HEK293 (cell line): ENCODE measurements at regions not wholly inside any gene's neighbourhood (a gene's known extent, or its start where the extent isn't known, plus 50 kb on each side); places are given as distances from the start of the nearest gene placed in this dataset.

Source experiments
- CTCF ChIA-PET: fragments of 350-600 bp; formaldehyde crosslinking; extraction: SDS; loops from one replicate; lab custom pipeline; 2021; ENCODE audit warnings: antibody characterized with exemption; lab: Yijun Ruan, JAX
- POLR2A ChIA-PET: fragments of 300-600 bp; formaldehyde crosslinking; extraction: SDS; loops from one replicate; lab custom pipeline; 2020; ENCODE audit warnings: antibody characterized with exemption, inconsistent platforms; lab: Yijun Ruan, JAX
- H3K27ac ChIP-seq: fragments of 200-500 bp; sonication (Bioruptor generic); 2 replicates; pipeline ENCODE4 v1.5.1; 2014; ENCODE audit warnings: low read depth, low read length, control low read depth, inconsistent platforms; ENCODE audit errors: extremely low read depth
- H3K36me3 ChIP-seq, 2 experiments: fragments of 200-500 bp in 1 of 2; sonication (Bioruptor generic) in 1 of 2; 1 replicate in 1 of 2; 2 replicates in 1 of 2; pipeline ENCODE4 v1.5.1; 2014 to 2017; ENCODE audit warnings: inconsistent platforms in 2 of 2, low read length in 2 of 2; ENCODE audit not compliant: control insufficient read depth in 2 of 2, insufficient read depth in 1 of 2
- H3K4me1 ChIP-seq: fragments of 200-500 bp; sonication (Bioruptor generic); 2 replicates; pipeline ENCODE4 v1.5.1; 2014; ENCODE audit warnings: mild to moderate bottlenecking, low read length, inconsistent platforms; ENCODE audit not compliant: control insufficient read depth, insufficient read depth
- H3K4me3 ChIP-seq: 2 replicates; pipeline ENCODE4 v1.5.1; 2011; ENCODE audit warnings: low read depth, mild to moderate bottlenecking, control low read depth, low read length, moderate library complexity
- H3K9me3 ChIP-seq: fragments of 200-500 bp; sonication (Bioruptor generic); 2 replicates; pipeline ENCODE4 v1.5.1; 2014; ENCODE audit warnings: low read depth, low read length, inconsistent platforms; ENCODE audit not compliant: control insufficient read depth, insufficient read depth
- GLI4 ChIP-seq: fragments of 450-650 bp; formaldehyde crosslinking; IDR thresholded peaks from 2 replicates; pipeline ENCODE4 v1.5.1; 2016; ENCODE audit warnings: missing biosample characterization, missing genetic modification characterization
- HIC1 ChIP-seq: fragments of 450-650 bp; formaldehyde crosslinking; IDR thresholded peaks from 2 replicates; pipeline ENCODE4 v1.5.1; 2016; ENCODE audit warnings: missing biosample characterization, missing genetic modification characterization
- MZF1 ChIP-seq: fragments of 450-650 bp; formaldehyde crosslinking; IDR thresholded peaks from 2 replicates; pipeline ENCODE4 v1.5.1; 2017; ENCODE audit warnings: missing biosample characterization, missing genetic modification characterization, borderline replicate concordance
- SP3 ChIP-seq: fragments of 450-650 bp; formaldehyde crosslinking; IDR thresholded peaks from 2 replicates; pipeline ENCODE4 v1.5.1; 2016; ENCODE audit warnings: missing biosample characterization, missing genetic modification characterization
- TCF7L2 ChIP-seq: IDR thresholded peaks from 2 replicates; pipeline ENCODE4 v1.6.1; 2011; ENCODE audit warnings: low read depth, mild to moderate bottlenecking, inconsistent platforms, low read length, moderate library complexity, borderline replicate concordance
- ZNF10 ChIP-seq: fragments of 450-650 bp; formaldehyde crosslinking; IDR thresholded peaks from 2 replicates; pipeline ENCODE4 v1.5.1; 2017; ENCODE audit warnings: missing biosample characterization, missing genetic modification characterization
- ZNF132 ChIP-seq: fragments of 450-650 bp; formaldehyde crosslinking; IDR thresholded peaks from 2 replicates; pipeline ENCODE4 v1.5.1; 2017; ENCODE audit warnings: missing biosample characterization, missing genetic modification characterization, borderline replicate concordance
- ZNF133 ChIP-seq: fragments of 450-650 bp; formaldehyde crosslinking; IDR thresholded peaks from 2 replicates; pipeline ENCODE4 v1.5.1; 2016; ENCODE audit warnings: missing biosample characterization, missing genetic modification characterization
- ZNF280C ChIP-seq: fragments of 450-650 bp; formaldehyde crosslinking; IDR thresholded peaks from 2 replicates; pipeline ENCODE4 v1.5.1; 2016; ENCODE audit warnings: missing biosample characterization, missing genetic modification characterization
- ZNF335 ChIP-seq: fragments of 450-650 bp; formaldehyde crosslinking; conservative IDR thresholded peaks from 2 replicates; pipeline ENCODE4 v1.5.1; 2016; ENCODE audit warnings: missing biosample characterization, missing genetic modification characterization
- ZNF416 ChIP-seq: fragments of 450-650 bp; formaldehyde crosslinking; IDR thresholded peaks from 2 replicates; pipeline ENCODE4 v1.5.1; 2016; ENCODE audit warnings: missing biosample characterization, missing genetic modification characterization
- ZNF529 ChIP-seq: fragments of 450-650 bp; formaldehyde crosslinking; IDR thresholded peaks from 2 replicates; pipeline ENCODE4 v1.5.1; 2017; ENCODE audit warnings: missing genetic modification characterization, missing biosample characterization; ENCODE audit not compliant: insufficient replicate concordance
- ZNF580 ChIP-seq: fragments of 450-650 bp; formaldehyde crosslinking; IDR thresholded peaks from 2 replicates; pipeline ENCODE4 v1.5.1; 2016; ENCODE audit warnings: missing biosample characterization, missing genetic modification characterization
- ZNF585B ChIP-seq: fragments of 450-650 bp; formaldehyde crosslinking; IDR thresholded peaks from 2 replicates; pipeline ENCODE4 v1.5.1; 2016; ENCODE audit warnings: missing biosample characterization, missing genetic modification characterization
- ZNF610 ChIP-seq: fragments of 450-650 bp; formaldehyde crosslinking; IDR thresholded peaks from 2 replicates; pipeline ENCODE4 v1.5.1; 2016; ENCODE audit warnings: missing biosample characterization, missing genetic modification characterization, borderline replicate concordance
- ZNF621 ChIP-seq: fragments of 450-650 bp; formaldehyde crosslinking; IDR thresholded peaks from 2 replicates; pipeline ENCODE4 v1.5.1; 2017; ENCODE audit warnings: missing biosample characterization, missing genetic modification characterization
- ZNF776 ChIP-seq: fragments of 450-650 bp; formaldehyde crosslinking; IDR thresholded peaks from 2 replicates; pipeline ENCODE4 v1.5.0; 2017; ENCODE audit warnings: missing biosample characterization, missing genetic modification characterization, borderline replicate concordance
- ZNF843 ChIP-seq: fragments of 450-650 bp; formaldehyde crosslinking; IDR thresholded peaks from 2 replicates; pipeline ENCODE4 v1.5.1; 2016; ENCODE audit warnings: missing biosample characterization, missing genetic modification characterization
- ZSCAN23 ChIP-seq: fragments of 450-650 bp; formaldehyde crosslinking; IDR thresholded peaks from 2 replicates; pipeline ENCODE4 v1.5.1; 2016; ENCODE audit warnings: missing biosample characterization, missing genetic modification characterization
- ZSCAN5A ChIP-seq: fragments of 450-650 bp; formaldehyde crosslinking; IDR thresholded peaks from 2 replicates; pipeline ENCODE4 v1.5.1; 2016; ENCODE audit warnings: missing biosample characterization, missing genetic modification characterization
- TF ChIP-seq, protein P1 (sequence below): fragments of 450-650 bp; formaldehyde crosslinking; IDR thresholded peaks from 2 replicates; pipeline ENCODE4 v1.5.1; 2016; ENCODE audit warnings: missing biosample characterization, missing genetic modification characterization, low read depth
- TF ChIP-seq, protein P2 (sequence below): fragments of 450-650 bp; formaldehyde crosslinking; IDR thresholded peaks from 2 replicates; pipeline ENCODE4 v1.5.1; 2016; ENCODE audit warnings: missing biosample characterization, missing genetic modification characterization
- TF ChIP-seq, protein P3 (sequence below): fragments of 450-650 bp; formaldehyde crosslinking; IDR thresholded peaks from 2 replicates; pipeline ENCODE4 v1.5.1; 2017; ENCODE audit warnings: missing biosample characterization, missing genetic modification characterization

- TF ChIP-seq, protein P1, sequence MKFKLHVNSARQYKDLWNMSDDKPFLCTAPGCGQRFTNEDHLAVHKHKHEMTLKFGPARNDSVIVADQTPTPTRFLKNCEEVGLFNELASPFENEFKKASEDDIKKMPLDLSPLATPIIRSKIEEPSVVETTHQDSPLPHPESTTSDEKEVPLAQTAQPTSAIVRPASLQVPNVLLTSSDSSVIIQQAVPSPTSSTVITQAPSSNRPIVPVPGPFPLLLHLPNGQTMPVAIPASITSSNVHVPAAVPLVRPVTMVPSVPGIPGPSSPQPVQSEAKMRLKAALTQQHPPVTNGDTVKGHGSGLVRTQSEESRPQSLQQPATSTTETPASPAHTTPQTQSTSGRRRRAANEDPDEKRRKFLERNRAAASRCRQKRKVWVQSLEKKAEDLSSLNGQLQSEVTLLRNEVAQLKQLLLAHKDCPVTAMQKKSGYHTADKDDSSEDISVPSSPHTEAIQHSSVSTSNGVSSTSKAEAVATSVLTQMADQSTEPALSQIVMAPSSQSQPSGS: no peak
- no peak for TF ChIP-seq ZNF621 (tag by site-specific recombination)
Measured at GRCh38 chr5:163813900-163814299, 308.5 kb downstream of the MAT2B start (continued).

- POLR2A ChIA-PET: no interaction called here
- H3K9me3 ChIP-seq: no peaks in the 10 kb centered on the region
- TF ChIP-seq ZNF610 (tag by site-specific recombination) (no peak), ZSCAN5A (no peak), ZNF843 (tag by site-specific recombination) (no peak), ZNF580 (tag by site-specific recombination) (no peak), ZNF585B (tag by site-specific recombination) (no peak)
- TF ChIP-seq, protein P2, sequence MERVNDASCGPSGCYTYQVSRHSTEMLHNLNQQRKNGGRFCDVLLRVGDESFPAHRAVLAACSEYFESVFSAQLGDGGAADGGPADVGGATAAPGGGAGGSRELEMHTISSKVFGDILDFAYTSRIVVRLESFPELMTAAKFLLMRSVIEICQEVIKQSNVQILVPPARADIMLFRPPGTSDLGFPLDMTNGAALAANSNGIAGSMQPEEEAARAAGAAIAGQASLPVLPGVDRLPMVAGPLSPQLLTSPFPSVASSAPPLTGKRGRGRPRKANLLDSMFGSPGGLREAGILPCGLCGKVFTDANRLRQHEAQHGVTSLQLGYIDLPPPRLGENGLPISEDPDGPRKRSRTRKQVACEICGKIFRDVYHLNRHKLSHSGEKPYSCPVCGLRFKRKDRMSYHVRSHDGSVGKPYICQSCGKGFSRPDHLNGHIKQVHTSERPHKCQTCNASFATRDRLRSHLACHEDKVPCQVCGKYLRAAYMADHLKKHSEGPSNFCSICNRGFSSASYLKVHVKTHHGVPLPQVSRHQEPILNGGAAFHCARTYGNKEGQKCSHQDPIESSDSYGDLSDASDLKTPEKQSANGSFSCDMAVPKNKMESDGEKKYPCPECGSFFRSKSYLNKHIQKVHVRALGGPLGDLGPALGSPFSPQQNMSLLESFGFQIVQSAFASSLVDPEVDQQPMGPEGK (tag by site-specific recombination): no peak
- TF ChIP-seq, all 188 proteins: peak for 0
- CTCF ChIA-PET: no interaction called here
- Histone ChIP-seq H3K4me3 (no peak overlapping the region), H3K27ac (no peak overlapping the region), H3K36me3 (no peaks in the 10 kb centered on the region), H3K4me1 (no peaks in the 10 kb centered on the region)
Measured at GRCh38 chr5:163815240-163815791, 309.9 kb downstream of the MAT2B start.

DNA sequence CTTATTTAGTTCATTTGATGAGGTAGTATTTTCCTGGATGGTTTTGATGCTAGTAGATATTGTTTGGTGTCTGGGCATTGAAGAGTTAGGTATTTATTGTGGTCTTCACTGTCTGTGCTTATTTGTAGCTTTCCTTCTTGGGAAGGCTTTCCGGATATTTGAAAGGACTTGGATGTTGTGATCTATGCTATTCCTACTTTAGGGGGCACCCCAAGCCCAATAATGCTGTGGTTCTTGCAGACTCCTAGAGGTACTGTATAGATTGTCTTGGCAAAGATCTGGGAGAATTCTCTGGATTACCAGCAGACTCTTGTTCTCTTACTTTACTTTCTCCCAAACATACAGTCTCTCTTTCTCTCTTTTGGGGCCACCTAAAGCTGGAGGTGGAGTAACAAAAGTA, 315.7 kb downstream of the MAT2B start:
- ChIA-PET CTCF (no interaction called here), POLR2A (no interaction called here)
- Histone ChIP-seq H3K4me3 (no peak overlapping the region), H3K27ac (no peak overlapping the region), H3K36me3 (no peaks in the 10 kb centered on the region), H3K9me3 (no peaks in the 10 kb centered on the region), H3K4me1 (no peaks in the 10 kb centered on the region)
- TF ChIP-seq ZNF133 (tag by site-specific recombination) (no peak), ZSCAN23 (tag by site-specific recombination) (no peak), ZNF280C (no peak), SP3 (no peak), ZNF132 (tag by site-specific recombination) (no peak), GLI4 (tag by site-specific recombination) (no peak), ZNF335 (no peak), ZNF776 (tag by site-specific recombination) (no peak), MZF1 (tag by site-specific recombination) (no peak), HIC1 (tag by site-specific recombination) (no peak), ZNF529 (tag by site-specific recombination) (no peak), TCF7L2 (no peak), ZNF416 (no peak), ZNF10 (tag by site-specific recombination) (no peak)
- TF ChIP-seq, protein P3, sequence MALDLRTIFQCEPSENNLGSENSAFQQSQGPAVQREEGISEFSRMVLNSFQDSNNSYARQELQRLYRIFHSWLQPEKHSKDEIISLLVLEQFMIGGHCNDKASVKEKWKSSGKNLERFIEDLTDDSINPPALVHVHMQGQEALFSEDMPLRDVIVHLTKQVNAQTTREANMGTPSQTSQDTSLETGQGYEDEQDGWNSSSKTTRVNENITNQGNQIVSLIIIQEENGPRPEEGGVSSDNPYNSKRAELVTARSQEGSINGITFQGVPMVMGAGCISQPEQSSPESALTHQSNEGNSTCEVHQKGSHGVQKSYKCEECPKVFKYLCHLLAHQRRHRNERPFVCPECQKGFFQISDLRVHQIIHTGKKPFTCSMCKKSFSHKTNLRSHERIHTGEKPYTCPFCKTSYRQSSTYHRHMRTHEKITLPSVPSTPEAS: no peak
